HCT116 (cell line): ENCODE measurements at regions not wholly inside any gene's neighbourhood (a gene's known extent, or its start where the extent isn't known, plus 50 kb on each side); places are given as distances from the start of the nearest gene placed in this dataset.

ENCODE experiments used
- ATAC-seq: fragments of 200-7000 bp; cut with Tn5 transposase; 2 replicates; pipeline ENCODE4 v1.9.1; 2020; ENCODE audit warnings: mild to moderate bottlenecking, moderate library complexity
- BruUV-seq: library from RNA; stranded (reverse); fragments of 400-500 nt; replicated peaks from 2 replicates; lab custom pipeline; 2021; lab: Mats Ljungman, UMichigan
- CTCF ChIA-PET: fragments of 300-600 bp; sonication (Branson Sonifier 250); formaldehyde crosslinking; loops from one replicate; lab custom pipeline; 2021; ENCODE audit warnings: antibody characterized with exemption; lab: Charles Lee
- POLR2A ChIA-PET: fragments of 300-600, 350-600 bp; sonication (Branson Sonifier 250); formaldehyde crosslinking; loops from one replicate; lab custom pipeline; 2021; ENCODE audit warnings: antibody characterized with exemption; lab: Charles Lee
- RAD21 ChIA-PET, 2 experiments: fragments of 300-600 bp; sonication (Branson Sonifier 250); formaldehyde crosslinking; loops; one replicate each; lab custom pipeline; 2023; ENCODE audit warnings: low total read pairs in 2 of 2; ENCODE audit not compliant: uncharacterized antibody in 2 of 2, unreplicated experiment in 2 of 2, low non-redundant PET in 1 of 2; lab: Charles Lee
- DNase-seq: peaks from one replicate; pipeline ENCODE4 v3.0.0-alpha.2; 2010; ENCODE audit warnings: low read depth, low spot score
- H2AFZ ChIP-seq: fragments of 200-600 bp; shearing (Covaris generic), sonication (generic); 2 replicates; pipeline ENCODE4 v1.6.1; 2017; ENCODE audit warnings: low read depth, mixed run types, mixed read lengths, antibody characterized with exemption, low read length; ENCODE audit not compliant: poor library complexity, severe bottlenecking
- H3K27ac ChIP-seq: 2 replicates; pipeline ENCODE4 v1.5.1; 2012; ENCODE audit warnings: low read depth, low read length
- H3K27me3 ChIP-seq: fragments of 200-600 bp; sonication (generic); 2 replicates; pipeline ENCODE4 v1.6.1; 2016; ENCODE audit warnings: mixed run types, low read length, mixed read lengths; ENCODE audit not compliant: insufficient read depth
- H3K36me3 ChIP-seq, 2 experiments: fragments of 200-500 bp in 1 of 2; fragments of 200-600 bp in 1 of 2; sonication (Bioruptor generic) in 1 of 2; sonication (generic) in 1 of 2; 2 replicates each; pipeline versions ENCODE4 v1.5.1 to v1.6.1; 2014 to 2016; ENCODE audit warnings: low read length in 2 of 2, inconsistent platforms in 1 of 2, mixed read lengths in 1 of 2, mixed run types in 1 of 2; ENCODE audit not compliant: insufficient read depth in 2 of 2, control insufficient read depth in 1 of 2
- H3K4me1 ChIP-seq, 2 experiments: fragments of 200-600 bp in 1 of 2; sonication (generic) in 1 of 2; 2 replicates each; pipeline versions ENCODE4 v1.5.1 to v1.6.1; 2012 to 2017; ENCODE audit warnings: low read length in 2 of 2, inconsistent platforms in 1 of 2, mild to moderate bottlenecking in 1 of 2, mixed read lengths in 1 of 2, mixed run types in 1 of 2, moderate library complexity in 1 of 2; ENCODE audit not compliant: insufficient read depth in 2 of 2, control insufficient read depth in 1 of 2
- H3K4me2 ChIP-seq: fragments of 200-600 bp; sonication (generic); 2 replicates; pipeline ENCODE4 v1.6.1; 2017; ENCODE audit warnings: mixed run types, low read length, mixed read lengths
- H3K4me3 ChIP-seq, 2 experiments: fragments of 200-600 bp in 1 of 2; sonication (generic) in 1 of 2; replicated peaks in 1 of 2; 2 replicates each; pipeline ENCODE4 v1.5.1; 2011 to 2016; ENCODE audit warnings: low read length in 2 of 2, control low read depth in 1 of 2, low read depth in 1 of 2, mild to moderate bottlenecking in 1 of 2, mixed read lengths in 1 of 2, mixed run types in 1 of 2
- H3K79me2 ChIP-seq: fragments of 200-600 bp; sonication (generic); 2 replicates; pipeline ENCODE4 v1.6.1; 2017; ENCODE audit warnings: mild to moderate bottlenecking, mixed run types, low read length, moderate library complexity, mixed read lengths; ENCODE audit not compliant: insufficient read depth
- H3K9ac ChIP-seq: fragments of 200-600 bp; sonication (generic); 2 replicates; pipeline ENCODE4 v1.6.1; 2016; ENCODE audit warnings: low read length, mixed read lengths
- H3K9me2 ChIP-seq: fragments of 200-600 bp; sonication (generic), shearing (Covaris generic); 2 replicates; pipeline ENCODE4 v1.6.1; 2017; ENCODE audit warnings: mixed run types, mild to moderate bottlenecking, moderate library complexity; ENCODE audit not compliant: insufficient read depth
- H3K9me3 ChIP-seq, 2 experiments: fragments of 200-500 bp in 1 of 2; fragments of 200-600 bp in 1 of 2; sonication (Bioruptor generic) in 1 of 2; sonication (generic) in 1 of 2; 2 replicates each; pipeline ENCODE4 v1.6.1; 2014 to 2017; ENCODE audit warnings: low read length in 2 of 2, mixed read lengths in 2 of 2, inconsistent platforms in 1 of 2, low read depth in 1 of 2, mild to moderate bottlenecking in 1 of 2, mixed run types in 1 of 2, moderate library complexity in 1 of 2; ENCODE audit not compliant: control insufficient read depth in 1 of 2, insufficient read depth in 1 of 2
- H4K20me1 ChIP-seq: fragments of 200-600 bp; sonication (generic), shearing (Covaris generic); 2 replicates; pipeline ENCODE4 v1.6.1; 2017; ENCODE audit warnings: mixed run types, mild to moderate bottlenecking, moderate library complexity; ENCODE audit not compliant: insufficient read depth
- CBX3 ChIP-seq: IDR thresholded peaks from 2 replicates; pipeline ENCODE4 v1.6.1; 2012; ENCODE audit warnings: low read depth
- CEBPB ChIP-seq: IDR thresholded peaks from 2 replicates; pipeline ENCODE4 v1.6.1; 2012; ENCODE audit warnings: low read depth
- ELF1 ChIP-seq: IDR thresholded peaks from 2 replicates; pipeline ENCODE4 v1.6.1; 2012; ENCODE audit warnings: low read depth, borderline replicate concordance
- EZH2 ChIP-seq: fragments of 200-600 bp; sonication (generic); IDR thresholded peaks from 2 replicates; pipeline ENCODE4 v1.6.1; 2017; ENCODE audit warnings: antibody characterized with exemption, mixed run types
- EZH2phosphoT487 ChIP-seq: fragments of 200-600 bp; IDR thresholded peaks from 2 replicates; pipeline ENCODE4 v1.6.1; 2018; ENCODE audit warnings: antibody characterized with exemption, borderline replicate concordance
- POLR2A ChIP-seq: IDR thresholded peaks from 2 replicates; pipeline ENCODE4 v1.7.0; 2011; ENCODE audit warnings: borderline replicate concordance; ENCODE audit not compliant: insufficient read depth, insufficient read length; ENCODE audit errors: extremely low read depth
- POLR2AphosphoS5 ChIP-seq: IDR thresholded peaks from 2 replicates; pipeline ENCODE4 v1.6.1; 2011; ENCODE audit warnings: mild to moderate bottlenecking, low read depth, low read length, moderate library complexity
- RAD21 ChIP-seq: IDR thresholded peaks from 2 replicates; pipeline ENCODE4 v1.6.1; 2012; ENCODE audit warnings: low read depth, mild to moderate bottlenecking
- ZFX ChIP-seq: fragments of 450-650 bp; IDR thresholded peaks from 2 replicates; pipeline ENCODE4 v1.6.1; 2017
- intact Hi-C: fragments of 100-400 bp; cut with micrococcal nuclease; formaldehyde crosslinking; loops from 2 replicates; pipeline ENCODE4 v1.10.0; 2022
- TF ChIP-seq, protein P1 (sequence below): IDR thresholded peaks from 2 replicates; pipeline ENCODE4 v1.6.1; 2011; ENCODE audit warnings: mild to moderate bottlenecking, low read length, moderate library complexity; ENCODE audit not compliant: insufficient replicate concordance; ENCODE audit errors: extremely low read depth

DNA sequence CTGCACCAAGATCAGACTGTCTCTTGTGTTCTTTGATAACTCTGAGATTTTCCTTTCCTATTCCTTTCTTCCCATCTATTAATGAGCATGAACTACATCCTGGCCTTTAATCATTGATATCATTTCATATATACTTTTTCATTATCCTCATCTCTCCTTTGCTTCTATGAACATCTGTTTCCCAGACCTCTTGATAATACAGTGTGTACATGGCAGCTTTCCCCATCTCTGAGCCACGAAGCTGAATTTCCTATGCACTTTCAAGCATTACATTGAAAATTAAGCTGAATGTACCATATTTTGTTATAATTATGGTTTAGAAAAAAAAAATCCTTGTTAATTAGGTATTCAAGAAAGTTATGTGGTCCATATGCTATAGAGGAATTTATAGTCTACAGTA, 60.9 kb upstream of the CREB5 start:
- ChIA-PET RAD21 (no interaction called here), POLR2A (no interaction called here), CTCF (interaction anchor here (0.9 kb wide), 1 partner anchor 11 kb away, joined by 3 read pairs; no protein-coding TSS in a partner anchor)
- H4K20me1 ChIP-seq: no peaks in the 10 kb centered on the region
- H3K27ac ChIP-seq: no peak overlapping the region
- BruUV-seq: no TSS peak
- no peak overlapping the region for H3K9ac ChIP-seq
- H3K4me2 ChIP-seq: no peak overlapping the region
- no peak for DNase-seq
- H3K9me3 ChIP-seq: no peaks in the 10 kb centered on the region
- H2AFZ ChIP-seq: no peak overlapping the region
- H3K36me3 ChIP-seq: no peaks in the 10 kb centered on the region
- no peaks in the 10 kb centered on the region for H3K27me3 ChIP-seq
- no peaks in the 10 kb centered on the region for H3K9me2 ChIP-seq
- H3K4me3 ChIP-seq: no peak overlapping the region
- H3K4me1 ChIP-seq: peaks cover 0 to 10% of the 10 kb centered on the region in 2 experiments; a peak in 2 of 4 replicates
- ATAC-seq: no peak
- no peak for TF ChIP-seq POLR2AphosphoS5
- TF ChIP-seq EZH2phosphoT487: no peak
- TF ChIP-seq ZFX: no peak
- TF ChIP-seq POLR2A: no peak
- TF ChIP-seq ELF1: no peak
- no peak for TF ChIP-seq CEBPB
- no peak for TF ChIP-seq EZH2
- no peak for TF ChIP-seq CBX3
- TF ChIP-seq, protein P1, sequence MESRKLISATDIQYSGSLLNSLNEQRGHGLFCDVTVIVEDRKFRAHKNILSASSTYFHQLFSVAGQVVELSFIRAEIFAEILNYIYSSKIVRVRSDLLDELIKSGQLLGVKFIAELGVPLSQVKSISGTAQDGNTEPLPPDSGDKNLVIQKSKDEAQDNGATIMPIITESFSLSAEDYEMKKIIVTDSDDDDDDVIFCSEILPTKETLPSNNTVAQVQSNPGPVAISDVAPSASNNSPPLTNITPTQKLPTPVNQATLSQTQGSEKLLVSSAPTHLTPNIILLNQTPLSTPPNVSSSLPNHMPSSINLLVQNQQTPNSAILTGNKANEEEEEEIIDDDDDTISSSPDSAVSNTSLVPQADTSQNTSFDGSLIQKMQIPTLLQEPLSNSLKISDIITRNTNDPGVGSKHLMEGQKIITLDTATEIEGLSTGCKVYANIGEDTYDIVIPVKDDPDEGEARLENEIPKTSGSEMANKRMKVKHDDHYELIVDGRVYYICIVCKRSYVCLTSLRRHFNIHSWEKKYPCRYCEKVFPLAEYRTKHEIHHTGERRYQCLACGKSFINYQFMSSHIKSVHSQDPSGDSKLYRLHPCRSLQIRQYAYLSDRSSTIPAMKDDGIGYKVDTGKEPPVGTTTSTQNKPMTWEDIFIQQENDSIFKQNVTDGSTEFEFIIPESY: no peak
- no peak for TF ChIP-seq RAD21
- intact Hi-C loops: no loop called here
- H3K79me2 ChIP-seq: no peaks in the 10 kb centered on the region
